Prostate gland (tissue), 2 donors: ENCODE measurements at regions not wholly inside any gene's neighbourhood (a gene's known extent, or its start where the extent isn't known, plus 50 kb on each side); places are given as distances from the start of the nearest gene placed in this dataset.

Experiments
- POLR2A ChIP-seq: fragments of 450-650 bp; IDR thresholded peaks from one replicate; pipeline ENCODE4 v1.6.1; 2016; ENCODE audit warnings: antibody characterized with exemption, mild to moderate bottlenecking
- TF ChIP-seq, protein P1 (sequence below), 4 experiments: fragments of 200-600 bp in 2 of 4; fragments of 450-650 bp in 2 of 4; sonication (generic) in 2 of 4; IDR thresholded peaks; 1 replicate in 3 of 4; 2 replicates in 1 of 4; pipeline ENCODE4 v1.5.1; 2016 to 2019; ENCODE audit warnings: antibody characterized with exemption in 4 of 4, mild to moderate bottlenecking in 2 of 4, moderate library complexity in 2 of 4

- TF ChIP-seq, protein P1, sequence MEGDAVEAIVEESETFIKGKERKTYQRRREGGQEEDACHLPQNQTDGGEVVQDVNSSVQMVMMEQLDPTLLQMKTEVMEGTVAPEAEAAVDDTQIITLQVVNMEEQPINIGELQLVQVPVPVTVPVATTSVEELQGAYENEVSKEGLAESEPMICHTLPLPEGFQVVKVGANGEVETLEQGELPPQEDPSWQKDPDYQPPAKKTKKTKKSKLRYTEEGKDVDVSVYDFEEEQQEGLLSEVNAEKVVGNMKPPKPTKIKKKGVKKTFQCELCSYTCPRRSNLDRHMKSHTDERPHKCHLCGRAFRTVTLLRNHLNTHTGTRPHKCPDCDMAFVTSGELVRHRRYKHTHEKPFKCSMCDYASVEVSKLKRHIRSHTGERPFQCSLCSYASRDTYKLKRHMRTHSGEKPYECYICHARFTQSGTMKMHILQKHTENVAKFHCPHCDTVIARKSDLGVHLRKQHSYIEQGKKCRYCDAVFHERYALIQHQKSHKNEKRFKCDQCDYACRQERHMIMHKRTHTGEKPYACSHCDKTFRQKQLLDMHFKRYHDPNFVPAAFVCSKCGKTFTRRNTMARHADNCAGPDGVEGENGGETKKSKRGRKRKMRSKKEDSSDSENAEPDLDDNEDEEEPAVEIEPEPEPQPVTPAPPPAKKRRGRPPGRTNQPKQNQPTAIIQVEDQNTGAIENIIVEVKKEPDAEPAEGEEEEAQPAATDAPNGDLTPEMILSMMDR (IDR thresholded peaks at IDR 0.05) = no peak
- no peak for TF ChIP-seq POLR2A
Observed at GRCh38 chr4:24642981-24643547, 58.7 kb upstream of the DHX15 start.
